Osteocyte (in vitro differentiated cells): ENCODE measurements at regions not wholly inside any gene's neighbourhood (a gene's known extent, or its start where the extent isn't known, plus 50 kb on each side); places are given as distances from the start of the nearest gene placed in this dataset.
"Not testable (repeated sequence)": the region's sequence is repeated elsewhere in the genome, so short reads cannot be mapped to it uniquely, and the experiment has no call there.

Experiments
- DNase-seq: peaks from one replicate; pipeline ENCODE4 v3.0.0; 2021; ENCODE audit warnings: mixed read lengths; ENCODE audit not compliant: unreplicated experiment; ENCODE audit errors: extremely low spot score
- H3K27ac Mint-ChIP-seq: one replicate; pipeline ENCODE4 v1.8.0; 2021; ENCODE audit warnings: mild to moderate bottlenecking, mixed read lengths; ENCODE audit not compliant: unreplicated experiment
- H3K27me3 Mint-ChIP-seq: one replicate; pipeline ENCODE4 v1.8.0; 2021; ENCODE audit warnings: mixed read lengths; ENCODE audit not compliant: unreplicated experiment
- H3K36me3 Mint-ChIP-seq: one replicate; pipeline ENCODE4 v1.8.0; 2021; ENCODE audit warnings: mixed read lengths; ENCODE audit not compliant: unreplicated experiment
- H3K4me1 Mint-ChIP-seq: one replicate; pipeline ENCODE4 v1.8.0; 2021; ENCODE audit warnings: mixed read lengths; ENCODE audit not compliant: unreplicated experiment
- H3K4me3 Mint-ChIP-seq: one replicate; pipeline ENCODE4 v1.8.0; 2021; ENCODE audit warnings: mild to moderate bottlenecking, moderate library complexity, mixed read lengths; ENCODE audit not compliant: unreplicated experiment
- H3K9me3 Mint-ChIP-seq: one replicate; pipeline ENCODE4 v1.8.0; 2021; ENCODE audit warnings: mixed read lengths; ENCODE audit not compliant: unreplicated experiment
- TF ChIP-seq, protein P1 (sequence below): fragments of 200-600 bp; sonication (generic); IDR thresholded peaks from 2 replicates; pipeline ENCODE4 v1.5.0; 2021; ENCODE audit warnings: antibody characterized with exemption, mild to moderate bottlenecking, moderate library complexity

GRCh38 chr2:80938463-80938862 is 633.9 kb upstream of the LRRTM1 start:
- Mint-ChIP-seq H3K9me3 (peaks cover 45% of the 10 kb centered on the region), H3K27ac (no peak overlapping the region), H3K36me3 (no peaks in the 10 kb centered on the region), H3K4me3 (no peak overlapping the region), H3K4me1 (no peaks in the 10 kb centered on the region), H3K27me3 (no peaks in the 10 kb centered on the region)
- DNase-seq = no peak
- TF ChIP-seq, protein P1, sequence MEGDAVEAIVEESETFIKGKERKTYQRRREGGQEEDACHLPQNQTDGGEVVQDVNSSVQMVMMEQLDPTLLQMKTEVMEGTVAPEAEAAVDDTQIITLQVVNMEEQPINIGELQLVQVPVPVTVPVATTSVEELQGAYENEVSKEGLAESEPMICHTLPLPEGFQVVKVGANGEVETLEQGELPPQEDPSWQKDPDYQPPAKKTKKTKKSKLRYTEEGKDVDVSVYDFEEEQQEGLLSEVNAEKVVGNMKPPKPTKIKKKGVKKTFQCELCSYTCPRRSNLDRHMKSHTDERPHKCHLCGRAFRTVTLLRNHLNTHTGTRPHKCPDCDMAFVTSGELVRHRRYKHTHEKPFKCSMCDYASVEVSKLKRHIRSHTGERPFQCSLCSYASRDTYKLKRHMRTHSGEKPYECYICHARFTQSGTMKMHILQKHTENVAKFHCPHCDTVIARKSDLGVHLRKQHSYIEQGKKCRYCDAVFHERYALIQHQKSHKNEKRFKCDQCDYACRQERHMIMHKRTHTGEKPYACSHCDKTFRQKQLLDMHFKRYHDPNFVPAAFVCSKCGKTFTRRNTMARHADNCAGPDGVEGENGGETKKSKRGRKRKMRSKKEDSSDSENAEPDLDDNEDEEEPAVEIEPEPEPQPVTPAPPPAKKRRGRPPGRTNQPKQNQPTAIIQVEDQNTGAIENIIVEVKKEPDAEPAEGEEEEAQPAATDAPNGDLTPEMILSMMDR = no peak

- H3K4me3 Mint-ChIP-seq, H3K36me3 Mint-ChIP-seq, H3K27ac Mint-ChIP-seq, H3K27me3 Mint-ChIP-seq, H3K4me1 Mint-ChIP-seq, DNase-seq: not testable (repeated sequence)
- H3K9me3 Mint-ChIP-seq = peaks cover 53% of the 10 kb centered on the region
Observed at GRCh38 chr2:80931820-80932219, 627.3 kb upstream of the LRRTM1 start.

GRCh38 chr2:80930777-80931176 is 626.2 kb upstream of the LRRTM1 start:
- H3K36me3 Mint-ChIP-seq = no peaks in the 10 kb centered on the region
- no peak overlapping the region for H3K27ac Mint-ChIP-seq
- DNase-seq = no peak
- peaks cover 58% of the 10 kb centered on the region for H3K9me3 Mint-ChIP-seq
- no peaks in the 10 kb centered on the region for H3K4me1 Mint-ChIP-seq
- TF ChIP-seq, protein P1 = no peak
- H3K4me3 Mint-ChIP-seq = no peak overlapping the region
- no peaks in the 10 kb centered on the region for H3K27me3 Mint-ChIP-seq

DNA sequence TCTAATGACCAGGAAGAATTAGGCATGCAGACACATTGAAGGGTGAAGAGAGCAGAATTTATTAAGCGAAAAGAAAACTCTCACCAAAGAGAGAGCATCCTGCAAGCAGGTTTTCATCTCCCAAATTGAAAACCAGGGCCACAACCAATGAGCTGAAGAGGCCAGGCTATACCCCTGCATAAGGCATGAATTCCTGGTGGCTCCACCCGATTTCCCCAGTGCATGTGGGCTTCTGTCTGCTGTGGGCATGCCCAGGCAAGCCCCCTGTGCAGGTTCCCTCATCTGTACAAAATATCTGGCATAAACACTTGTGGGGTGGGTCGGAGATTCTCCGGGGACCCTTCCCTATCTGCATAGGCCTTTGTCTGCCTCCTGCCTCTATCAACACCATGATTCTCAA is 621.6 kb upstream of the LRRTM1 start:
- TF ChIP-seq, protein P1 = no peak
- Mint-ChIP-seq H3K27ac (no peak overlapping the region), H3K36me3 (no peaks in the 10 kb centered on the region), H3K9me3 (peaks cover 65% of the 10 kb centered on the region), H3K27me3 (no peaks in the 10 kb centered on the region), H3K4me3 (no peak overlapping the region), H3K4me1 (no peaks in the 10 kb centered on the region)
- DNase-seq = no peak

DNA sequence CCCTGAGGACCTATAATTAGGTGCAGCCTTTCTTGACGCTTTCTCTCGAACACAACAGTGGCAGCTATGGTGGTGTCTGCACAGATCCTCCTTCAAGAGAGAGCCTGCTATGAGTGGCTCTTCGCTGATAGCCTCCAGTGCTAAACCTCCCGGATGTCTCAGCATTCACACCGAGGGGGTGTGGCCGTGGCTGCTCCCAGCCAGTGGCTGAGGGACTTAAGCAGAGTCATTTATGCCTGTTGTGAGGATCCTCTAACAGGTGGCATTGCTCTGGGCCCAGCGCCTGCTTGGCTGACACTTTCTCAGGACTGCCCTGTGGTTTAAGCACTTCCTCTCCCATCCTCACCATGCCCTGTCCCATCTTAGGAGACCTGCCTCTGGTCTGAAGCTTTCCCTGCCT is 592.0 kb upstream of the LRRTM1 start:
- Mint-ChIP-seq H3K9me3 (peaks cover 42% of the 10 kb centered on the region), H3K4me1 (no peaks in the 10 kb centered on the region), H3K27me3 (no peaks in the 10 kb centered on the region), H3K36me3 (no peaks in the 10 kb centered on the region), H3K4me3 (no peak overlapping the region), H3K27ac (no peak overlapping the region)
- TF ChIP-seq, protein P1 = no peak
- no peak for DNase-seq

DNA sequence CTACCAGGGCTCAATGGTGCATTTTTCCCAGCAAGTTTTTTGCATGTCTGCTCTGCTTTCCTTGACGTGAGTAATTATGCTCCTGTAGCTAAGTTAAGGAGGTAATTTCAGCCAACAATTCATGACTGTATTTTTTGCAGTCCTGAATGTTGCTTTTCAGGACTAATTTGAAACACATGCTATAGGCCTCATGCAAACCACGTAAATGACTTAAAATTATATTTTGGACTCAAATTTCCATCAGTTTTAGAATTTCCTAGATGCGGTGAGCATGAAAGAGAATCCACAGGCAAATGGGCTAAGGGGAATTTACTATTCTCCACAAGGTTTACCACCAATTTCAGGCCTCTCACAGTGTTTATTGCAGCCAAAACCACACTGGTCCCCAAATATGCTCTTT is 589.9 kb upstream of the LRRTM1 start:
- Mint-ChIP-seq H3K27me3 (no peaks in the 10 kb centered on the region), H3K4me3 (no peak overlapping the region), H3K4me1 (no peaks in the 10 kb centered on the region), H3K27ac (no peak overlapping the region), H3K9me3 (peaks cover 34% of the 10 kb centered on the region), H3K36me3 (no peaks in the 10 kb centered on the region)
- DNase-seq = no peak
- TF ChIP-seq, protein P1 = no peak
